ENCODE measurements at regions not wholly inside any gene's neighbourhood (a gene's known extent, or its start where the extent isn't known, plus 50 kb on each side); places are given as distances from the start of the nearest gene placed in this dataset.

DNA sequence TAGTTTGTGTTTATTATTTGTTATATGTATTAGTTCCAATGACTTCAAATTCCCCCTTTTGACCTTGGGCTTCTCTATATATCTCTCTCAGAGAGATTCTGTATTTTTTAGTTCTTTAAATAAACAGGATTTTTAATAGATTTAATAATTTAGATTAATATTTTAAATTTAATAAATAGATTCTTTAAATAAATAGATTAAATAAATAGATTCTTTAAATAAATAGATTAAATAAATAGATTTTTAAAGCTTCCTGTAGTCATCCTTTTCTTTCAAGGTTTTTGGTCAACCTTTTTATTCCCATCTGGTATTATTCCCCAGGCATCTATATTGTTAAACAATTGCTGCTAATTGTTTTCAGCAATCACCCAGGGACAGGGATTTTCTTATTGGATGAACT lies 721.9 kb upstream of the ADAMTS5 start:
- no peak for DNase-seq

DNA sequence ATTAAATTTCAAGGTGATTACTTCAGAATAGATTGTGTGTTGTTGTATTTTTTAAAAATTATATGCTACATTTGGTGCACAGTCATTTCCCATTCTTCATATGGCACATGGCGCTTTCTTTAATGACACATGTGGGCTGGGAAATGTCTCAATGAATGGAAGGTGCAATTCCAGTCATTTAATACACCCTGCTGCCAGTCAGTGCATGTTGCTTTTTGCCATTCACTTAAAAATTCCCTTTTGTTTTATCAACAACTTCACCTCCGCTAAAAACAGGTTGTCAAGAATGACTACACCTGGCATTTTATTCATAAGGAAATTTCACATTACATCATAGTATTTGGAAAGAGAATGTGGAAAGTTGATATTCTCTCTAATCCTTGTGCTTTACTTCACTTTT lies 716.4 kb upstream of the ADAMTS5 start:
- no peak for DNase-seq

GRCh38 chr21:27681841-27682240 lies 715.0 kb upstream of the ADAMTS5 start:
- DNase-seq = no peak

GRCh38 chr21:27681038-27681437 lies 714.1 kb upstream of the ADAMTS5 start:
- DNase-seq = peak; percentile 8

DNA sequence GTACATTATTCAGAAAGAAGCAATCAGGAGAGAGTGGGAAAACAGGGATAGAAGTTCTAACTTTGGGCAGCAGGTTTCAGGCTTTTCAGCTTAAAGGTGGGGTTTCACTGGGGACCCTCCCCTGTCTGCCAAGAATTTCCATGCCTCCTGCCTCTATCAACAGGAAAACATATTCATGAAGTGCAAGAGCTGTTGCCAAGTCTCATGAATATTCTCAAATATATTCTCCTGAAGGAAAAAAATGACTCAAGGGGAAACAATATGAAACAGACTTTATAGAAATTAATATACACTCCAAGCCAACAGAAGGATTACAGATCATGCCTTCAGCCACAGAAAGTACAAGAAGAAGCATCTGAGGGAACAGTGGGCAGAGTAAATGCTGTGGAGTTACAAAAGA lies 713.3 kb upstream of the ADAMTS5 start:
- DNase-seq = no peak

- DNase-seq = no peak
Observed at GRCh38 chr21:27678511-27678910, 711.6 kb upstream of the ADAMTS5 start.

- no peak for DNase-seq
Observed at GRCh38 chr21:27677546-27677945, 710.7 kb upstream of the ADAMTS5 start.

- no peak for DNase-seq
Observed at GRCh38 chr21:27675306-27675705, 708.4 kb upstream of the ADAMTS5 start.

DNA sequence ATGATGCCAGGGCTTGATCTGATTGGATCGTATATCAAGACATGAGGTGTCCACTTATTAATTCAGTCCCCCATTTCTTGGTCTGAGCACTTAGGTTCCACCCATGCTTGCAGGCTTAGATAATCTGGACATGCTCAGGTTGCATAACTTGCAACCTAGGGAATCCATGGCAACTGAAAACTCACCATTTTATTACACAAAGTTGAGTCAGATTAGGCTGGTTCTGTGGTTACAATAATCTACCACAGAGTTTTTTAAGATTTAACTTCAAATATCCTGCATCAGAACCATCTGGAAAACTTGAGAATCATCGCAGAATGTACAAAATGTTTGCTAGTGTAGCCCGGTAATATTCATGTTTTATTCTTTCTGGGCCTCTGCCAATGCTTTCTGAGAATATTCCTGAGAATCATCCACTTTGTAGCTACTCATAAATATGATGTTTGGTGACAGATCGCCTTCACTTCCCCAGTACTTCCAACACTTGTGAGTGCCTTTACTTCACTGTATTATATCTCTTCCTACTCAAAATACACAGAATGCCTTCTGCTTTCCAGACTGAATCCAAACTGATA lies 707.2 kb upstream of the ADAMTS5 start:
- no peak for DNase-seq

DNA sequence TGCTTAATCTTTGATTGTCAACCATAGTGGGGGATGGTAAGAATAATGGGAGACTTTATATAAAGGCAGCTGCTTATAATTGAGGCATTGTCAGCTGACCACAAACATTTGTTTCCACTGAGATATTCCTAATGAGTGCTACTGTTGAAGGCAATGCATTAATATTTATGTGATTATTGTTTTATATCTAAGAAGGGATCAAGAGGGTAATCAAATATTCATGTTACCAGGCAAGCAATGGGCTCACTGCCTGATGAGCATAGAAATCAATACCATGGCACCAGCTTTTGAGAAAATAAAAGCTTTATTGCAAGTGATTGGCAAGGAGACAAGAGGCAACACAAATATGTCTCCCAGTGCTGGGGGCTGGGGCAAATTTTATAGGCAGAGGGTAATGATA lies 706.7 kb upstream of the ADAMTS5 start:
- no peak for DNase-seq

DNA sequence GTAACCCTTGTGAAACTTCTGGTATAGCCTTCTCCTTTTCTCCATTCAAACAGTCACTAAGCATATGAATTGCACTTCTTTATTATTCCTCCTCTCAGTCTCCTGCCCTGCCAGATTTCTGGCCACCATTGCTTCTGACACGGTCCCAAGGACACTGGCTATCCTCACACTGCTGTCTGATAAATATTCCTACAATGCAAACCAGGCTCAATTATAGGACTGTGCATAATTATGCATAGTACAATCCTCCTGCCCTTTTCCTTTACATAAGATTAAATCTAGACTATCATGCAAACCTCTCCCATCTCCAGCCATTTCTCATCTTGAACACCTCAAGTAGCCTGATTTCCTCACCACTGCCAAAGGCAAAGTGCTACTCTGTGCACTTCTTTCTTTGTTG lies 704.3 kb upstream of the ADAMTS5 start:
- DNase-seq = no peak

DNA sequence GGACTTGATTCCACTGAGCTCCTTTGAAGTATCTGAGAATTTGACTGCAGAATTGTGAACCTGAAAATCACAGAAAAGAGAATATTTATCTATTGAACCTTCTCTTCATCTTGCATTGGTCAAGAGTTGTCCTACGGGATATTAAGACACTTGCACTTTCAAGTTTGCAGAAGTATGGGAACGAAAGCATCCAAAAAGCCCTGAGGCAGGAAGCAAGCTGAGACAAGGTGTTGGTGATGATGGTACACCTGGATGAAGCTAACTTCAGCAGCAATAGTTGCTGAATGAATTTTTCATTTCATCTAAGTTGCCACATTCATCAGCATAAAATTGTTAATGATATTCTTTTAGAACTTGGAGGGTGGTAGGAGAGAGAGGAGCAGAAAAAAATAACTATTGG lies 686.6 kb upstream of the ADAMTS5 start:
- no peak for DNase-seq

GRCh38 chr21:27649762-27650161 lies 682.9 kb upstream of the ADAMTS5 start:
- no peak for DNase-seq

DNA sequence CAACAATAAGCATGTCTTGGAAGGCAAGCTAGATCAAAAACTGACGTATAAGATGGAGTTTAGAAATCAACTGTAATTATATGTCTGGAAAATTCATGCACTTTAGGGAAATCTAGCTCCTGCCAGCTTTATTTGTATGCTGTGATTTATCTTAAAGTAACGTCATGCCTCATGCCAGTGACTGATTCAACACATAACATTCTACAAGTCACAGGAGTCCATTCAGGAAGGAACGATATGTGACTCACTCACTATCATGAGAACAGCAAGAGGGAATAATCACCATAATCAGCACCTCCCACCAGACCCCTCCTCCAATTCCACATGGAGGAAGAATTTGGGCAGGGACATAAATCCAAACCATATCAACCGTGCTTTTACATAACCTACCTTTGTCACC lies 682.4 kb upstream of the ADAMTS5 start:
- DNase-seq = no peak

DNA sequence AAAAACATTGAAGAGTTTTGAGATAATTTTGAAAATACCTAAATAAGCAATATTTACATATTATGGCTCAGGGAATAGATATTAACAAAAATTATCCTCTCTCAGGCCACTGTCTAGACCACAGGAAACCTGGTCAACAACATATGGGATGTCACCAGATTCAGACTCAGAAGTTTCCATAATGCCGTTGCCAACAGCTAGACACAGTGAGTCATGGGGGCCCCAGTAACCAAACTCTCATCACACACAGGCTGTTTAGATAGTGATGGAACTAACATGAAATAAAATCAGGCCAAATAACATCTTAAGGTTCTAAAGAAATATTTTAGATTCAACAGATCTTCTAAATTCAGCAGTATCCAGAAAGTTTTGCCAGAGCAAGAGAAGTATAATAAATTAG lies 681.7 kb upstream of the ADAMTS5 start:
- no peak for DNase-seq

DNA sequence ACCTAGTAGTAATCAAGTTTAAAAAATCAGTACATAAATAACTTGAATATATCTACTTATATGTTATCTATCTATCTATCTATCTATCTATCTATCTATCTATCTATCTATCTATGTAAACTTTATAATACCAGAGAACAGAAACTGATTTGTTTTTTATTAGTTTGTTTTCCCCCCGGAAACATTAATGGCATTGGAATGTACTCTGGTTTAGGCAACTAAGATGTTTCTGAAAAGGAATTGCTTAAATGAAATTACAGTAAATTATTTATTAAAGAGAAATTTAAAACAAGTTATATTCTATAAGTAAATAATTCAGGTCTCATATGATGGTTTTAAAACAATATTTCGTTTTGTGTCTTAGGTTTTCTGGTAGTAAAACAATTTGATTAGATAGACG lies 681.0 kb upstream of the ADAMTS5 start:
- DNase-seq = no peak

DNA sequence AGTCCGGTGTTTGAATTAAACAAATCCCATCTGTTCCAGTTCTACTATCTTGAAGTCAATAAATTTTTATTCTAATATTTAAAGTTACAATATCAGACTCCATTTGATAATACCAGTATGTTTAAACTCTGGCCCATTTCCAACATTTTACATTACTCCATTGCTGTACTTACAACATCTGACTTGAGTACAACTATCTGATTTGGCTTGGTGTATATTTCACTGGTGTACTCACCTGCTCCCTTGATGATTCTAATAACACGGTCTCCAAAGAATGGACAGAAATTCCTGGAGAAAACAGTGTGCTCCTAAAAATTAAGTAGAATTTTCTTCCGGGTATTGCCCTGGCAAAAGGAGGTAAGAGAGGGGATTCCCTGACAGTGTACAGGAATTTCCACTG lies 680.5 kb upstream of the ADAMTS5 start:
- DNase-seq = no peak

- no peak for DNase-seq
Observed at GRCh38 chr21:27646691-27647090, 679.8 kb upstream of the ADAMTS5 start.

DNA sequence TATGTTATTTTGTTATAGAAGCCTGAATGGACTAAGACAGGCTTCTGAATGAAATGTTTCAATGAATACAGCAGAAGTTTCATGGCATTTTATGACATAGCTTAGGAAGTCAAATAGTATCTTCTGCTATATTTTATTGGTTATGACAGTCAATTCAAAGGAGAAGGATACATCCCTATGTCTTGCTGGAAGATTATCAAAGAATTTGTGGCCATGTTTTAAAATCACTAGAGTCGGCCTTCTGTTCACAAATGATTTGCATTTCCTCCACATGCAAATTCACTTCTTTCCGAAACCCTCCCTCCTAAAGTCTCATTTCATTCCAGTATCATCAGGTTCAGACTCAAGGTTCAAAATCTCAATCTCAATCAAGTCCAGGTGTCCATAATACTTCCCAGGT lies 679.2 kb upstream of the ADAMTS5 start:
- no peak for DNase-seq

- DNase-seq = no peak
Observed at GRCh38 chr21:27645285-27645684, 678.4 kb upstream of the ADAMTS5 start.

- DNase-seq = no peak
Observed at GRCh38 chr21:27643326-27643725, 676.4 kb upstream of the ADAMTS5 start.

DNA sequence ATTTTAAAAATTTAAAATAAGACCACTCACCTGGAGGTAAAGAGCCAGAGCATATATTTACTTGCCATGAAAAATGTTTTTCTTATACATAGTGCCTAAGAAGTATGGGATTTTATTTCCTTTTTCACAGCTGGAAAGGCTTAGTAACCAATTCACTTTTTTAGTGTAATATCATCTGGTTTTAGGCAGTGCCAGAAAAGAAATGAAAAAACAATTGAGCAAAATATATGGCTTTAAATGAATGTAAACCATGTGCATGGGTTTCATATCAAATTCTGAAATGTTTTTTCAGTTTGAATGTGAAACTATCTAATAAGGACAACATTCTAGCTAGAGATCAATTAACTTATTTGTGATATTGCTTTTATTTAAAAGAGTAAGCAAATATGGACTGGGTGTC lies 672.4 kb upstream of the ADAMTS5 start:
- peak; percentile 41 for DNase-seq

GRCh38 chr21:27636656-27637055 lies 669.8 kb upstream of the ADAMTS5 start:
- DNase-seq = peak; percentile 49

GRCh38 chr21:27633631-27634030 lies 666.7 kb upstream of the ADAMTS5 start:
- DNase-seq = no peak

- no peak for DNase-seq
Observed at GRCh38 chr21:27631471-27631870, 664.6 kb upstream of the ADAMTS5 start.
